WI38 (cell line): ENCODE measurements at regions not wholly inside any gene's neighbourhood (a gene's known extent, or its start where the extent isn't known, plus 50 kb on each side); places are given as distances from the start of the nearest gene placed in this dataset.

Source experiments
- H3K4me3 ChIP-seq: 2 replicates; pipeline ENCODE4 v1.5.1; 2011; ENCODE audit warnings: low read depth, mild to moderate bottlenecking, control low read depth, low read length
- TF ChIP-seq, protein P1 (sequence below): IDR thresholded peaks from 2 replicates; pipeline ENCODE4 v1.5.1; 2012; ENCODE audit warnings: low read depth, mild to moderate bottlenecking, control low read depth, low read length

DNA sequence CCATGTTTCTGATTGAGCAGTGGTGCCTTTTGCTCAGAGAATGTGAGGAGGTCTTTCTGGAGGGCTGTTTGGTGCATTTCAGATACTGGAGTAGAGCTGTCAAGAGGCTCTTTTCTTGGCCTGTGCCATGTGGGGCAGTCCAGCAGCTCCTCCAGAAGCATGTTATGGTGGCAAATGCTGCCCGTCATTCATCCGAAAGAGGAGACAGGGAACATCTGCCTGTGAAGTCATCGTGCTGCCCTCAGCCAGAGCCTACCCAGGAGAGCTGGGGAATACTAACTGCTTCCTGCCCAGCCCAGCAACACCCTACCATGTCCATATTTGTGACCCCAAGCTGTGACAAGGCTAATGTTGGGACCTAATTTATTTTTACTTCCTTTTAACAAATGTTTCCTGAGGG is 82.2 kb upstream of the SLC6A6 start:
- no peak overlapping the region for H3K4me3 ChIP-seq
- TF ChIP-seq, protein P1, sequence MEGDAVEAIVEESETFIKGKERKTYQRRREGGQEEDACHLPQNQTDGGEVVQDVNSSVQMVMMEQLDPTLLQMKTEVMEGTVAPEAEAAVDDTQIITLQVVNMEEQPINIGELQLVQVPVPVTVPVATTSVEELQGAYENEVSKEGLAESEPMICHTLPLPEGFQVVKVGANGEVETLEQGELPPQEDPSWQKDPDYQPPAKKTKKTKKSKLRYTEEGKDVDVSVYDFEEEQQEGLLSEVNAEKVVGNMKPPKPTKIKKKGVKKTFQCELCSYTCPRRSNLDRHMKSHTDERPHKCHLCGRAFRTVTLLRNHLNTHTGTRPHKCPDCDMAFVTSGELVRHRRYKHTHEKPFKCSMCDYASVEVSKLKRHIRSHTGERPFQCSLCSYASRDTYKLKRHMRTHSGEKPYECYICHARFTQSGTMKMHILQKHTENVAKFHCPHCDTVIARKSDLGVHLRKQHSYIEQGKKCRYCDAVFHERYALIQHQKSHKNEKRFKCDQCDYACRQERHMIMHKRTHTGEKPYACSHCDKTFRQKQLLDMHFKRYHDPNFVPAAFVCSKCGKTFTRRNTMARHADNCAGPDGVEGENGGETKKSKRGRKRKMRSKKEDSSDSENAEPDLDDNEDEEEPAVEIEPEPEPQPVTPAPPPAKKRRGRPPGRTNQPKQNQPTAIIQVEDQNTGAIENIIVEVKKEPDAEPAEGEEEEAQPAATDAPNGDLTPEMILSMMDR = no peak

GRCh38 chr3:14322001-14322400 is 80.4 kb upstream of the SLC6A6 start:
- TF ChIP-seq, protein P1 = no peak
- H3K4me3 ChIP-seq = no peak overlapping the region

DNA sequence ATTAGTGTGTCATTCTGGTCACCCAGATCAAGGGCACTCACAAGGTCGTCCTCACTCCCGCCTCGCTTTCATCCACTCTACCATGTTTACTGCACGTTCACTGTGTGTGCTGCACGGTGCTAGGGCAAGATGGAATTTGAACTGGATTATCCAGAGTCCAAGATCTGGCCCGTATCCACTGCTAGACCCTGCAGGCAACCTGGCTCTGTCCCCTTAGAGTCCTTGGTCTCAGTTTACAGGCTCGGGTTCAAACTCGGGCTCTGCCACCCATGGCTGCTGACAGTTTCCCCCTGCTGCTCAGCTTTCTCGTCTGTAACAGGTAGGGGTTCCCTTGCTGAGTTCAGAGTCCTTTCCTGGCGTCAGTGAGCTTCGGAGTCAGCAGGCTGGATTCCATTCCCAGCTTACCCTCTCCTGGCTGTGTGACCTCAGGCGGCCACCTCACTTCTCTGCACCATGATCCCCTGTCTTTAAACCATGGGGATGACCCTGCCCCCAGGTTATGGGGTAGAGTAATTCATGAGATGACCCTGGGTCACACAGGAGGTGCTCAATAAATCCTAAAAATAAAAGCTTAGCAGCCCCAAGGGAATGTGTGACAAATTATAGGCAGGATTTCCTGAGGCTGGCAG is 79.6 kb upstream of the SLC6A6 start:
- H3K4me3 ChIP-seq = no peak overlapping the region
- TF ChIP-seq, protein P1 = no peak

- H3K4me3 ChIP-seq = no peak overlapping the region
Measured at GRCh38 chr3:14323401-14324223, 78.8 kb upstream of the SLC6A6 start.

DNA sequence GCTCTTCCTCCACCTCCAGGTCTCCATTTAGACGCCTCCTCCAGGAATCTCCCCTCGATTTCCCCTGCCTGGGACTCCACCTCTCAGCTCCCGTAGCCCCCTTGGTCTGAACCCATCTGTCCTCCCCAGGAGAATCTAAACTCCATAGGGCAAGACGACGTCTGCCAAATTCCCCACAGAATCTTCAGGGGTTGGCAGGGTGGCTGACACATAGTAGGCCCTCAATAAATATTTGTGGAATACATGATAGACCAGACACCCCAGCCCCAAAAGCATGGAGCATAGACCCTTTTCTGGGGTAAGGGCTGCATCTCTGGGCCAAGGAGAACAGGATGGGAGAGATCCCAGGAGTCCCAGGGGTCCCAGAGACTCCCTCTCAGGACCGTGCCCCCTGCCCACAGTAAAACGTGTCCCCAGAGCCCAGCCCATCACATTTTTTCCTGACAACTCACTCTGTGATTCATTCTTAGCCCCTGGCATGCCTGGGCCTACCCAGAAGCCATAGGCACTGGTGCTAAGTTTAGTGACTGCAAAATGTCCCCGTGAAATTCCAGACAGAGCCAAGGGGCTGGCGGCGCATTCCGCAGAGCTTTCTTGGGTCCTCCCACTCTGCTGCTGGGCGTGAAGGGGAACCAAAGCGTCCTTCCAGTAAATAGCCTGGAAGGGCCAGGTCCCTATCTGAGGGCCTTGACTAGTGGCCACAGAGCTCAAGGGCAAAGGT is 78.0 kb upstream of the SLC6A6 start:
- TF ChIP-seq, protein P1 = no peak

More at GRCh38 chr3:14323401-14324223, 78.8 kb upstream of the SLC6A6 start:
- TF ChIP-seq, protein P1 = no peak

DNA sequence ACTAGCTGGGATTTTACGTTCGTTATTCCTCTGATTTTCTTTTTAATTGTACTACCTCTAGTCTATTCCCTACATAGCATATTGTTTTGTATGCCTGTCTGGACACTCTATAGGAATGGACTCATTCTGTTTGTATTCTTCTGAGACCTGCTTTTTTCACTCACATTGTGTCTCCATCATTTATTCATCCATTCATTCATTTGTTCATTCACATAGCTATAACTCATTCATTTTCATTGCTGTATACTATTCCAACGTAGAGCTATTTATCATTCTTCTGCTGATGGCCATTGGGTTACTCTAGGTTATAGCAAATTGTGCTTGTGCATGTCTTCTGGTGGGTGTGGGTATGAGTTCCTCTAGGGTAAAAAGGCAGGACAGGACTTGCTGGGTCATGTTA is 74.0 kb upstream of the SLC6A6 start:
- no peak overlapping the region for H3K4me3 ChIP-seq
- TF ChIP-seq, protein P1 = no peak

More for the DNA sequence above, 78.0 kb upstream of the SLC6A6 start:
- no peak overlapping the region for H3K4me3 ChIP-seq
